ENCODE measurements at regions not wholly inside any gene's neighbourhood (a gene's known extent, or its start where the extent isn't known, plus 50 kb on each side); places are given as distances from the start of the nearest gene placed in this dataset.

DNA sequence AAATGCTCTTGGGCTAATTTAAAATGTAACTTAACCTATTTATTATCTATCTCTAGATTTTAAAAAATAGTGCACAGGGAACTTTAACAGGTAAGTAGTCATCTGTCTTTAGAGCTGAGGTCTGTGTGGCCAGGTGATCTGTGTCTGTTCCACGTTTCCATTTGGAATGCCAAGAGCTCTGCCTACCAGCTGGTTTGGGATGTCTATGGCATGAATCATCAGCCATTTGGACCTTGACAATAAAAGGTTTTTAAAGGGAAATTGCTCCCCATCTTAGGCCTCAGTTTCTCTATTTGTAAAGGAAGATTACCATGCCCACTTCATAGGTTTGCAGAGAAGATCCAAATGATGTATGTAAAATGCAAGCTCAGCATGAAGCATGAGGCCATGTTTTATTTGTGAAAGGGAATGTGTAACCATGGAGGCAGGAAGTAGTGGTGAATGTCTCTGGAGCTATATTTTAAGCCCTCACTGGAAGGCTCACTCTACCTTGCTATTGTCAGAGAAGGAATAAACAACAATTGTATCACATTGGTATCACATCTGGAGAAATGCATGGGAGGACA is 548.1 kb upstream of the LMCD1 start:
- TF ChIP-seq CTCF (conservative IDR thresholded peaks at IDR 0.05; ENCODE audit: low read depth, low read length), result no peak
- no peak for DNase-seq (ENCODE audit: low read depth)
- H3K4me3 ChIP-seq (ENCODE audit: low read depth, low read length), result no peak overlapping the region

GRCh38 chr3:7957024-7957423 is 544.6 kb upstream of the LMCD1 start:
- DNase-seq (ENCODE audit: low read depth), result no peak
- no peak overlapping the region for H3K4me3 ChIP-seq (ENCODE audit: low read depth, low read length)
- no peak for TF ChIP-seq CTCF (conservative IDR thresholded peaks at IDR 0.05; ENCODE audit: low read depth, low read length)

- DNase-seq (ENCODE audit: low read depth), result no peak
- no peak for TF ChIP-seq CTCF (conservative IDR thresholded peaks at IDR 0.05; ENCODE audit: low read depth, low read length)
- H3K4me3 ChIP-seq (ENCODE audit: low read depth, low read length), result no peak overlapping the region
Observed at GRCh38 chr3:7959094-7959493, 542.5 kb upstream of the LMCD1 start.

- TF ChIP-seq CTCF (conservative IDR thresholded peaks at IDR 0.05; ENCODE audit: low read depth, low read length), result no peak
- DNase-seq (ENCODE audit: low read depth), result no peak
- H3K4me3 ChIP-seq (ENCODE audit: low read depth, low read length), result no peak overlapping the region
Observed at GRCh38 chr3:7960601-7961000, 541.0 kb upstream of the LMCD1 start.

GRCh38 chr3:7962301-7962700 is 539.3 kb upstream of the LMCD1 start:
- TF ChIP-seq CTCF (conservative IDR thresholded peaks at IDR 0.05; ENCODE audit: low read depth, low read length), result no peak
- DNase-seq (ENCODE audit: low read depth), result no peak
- no peak overlapping the region for H3K4me3 ChIP-seq (ENCODE audit: low read depth, low read length)

DNA sequence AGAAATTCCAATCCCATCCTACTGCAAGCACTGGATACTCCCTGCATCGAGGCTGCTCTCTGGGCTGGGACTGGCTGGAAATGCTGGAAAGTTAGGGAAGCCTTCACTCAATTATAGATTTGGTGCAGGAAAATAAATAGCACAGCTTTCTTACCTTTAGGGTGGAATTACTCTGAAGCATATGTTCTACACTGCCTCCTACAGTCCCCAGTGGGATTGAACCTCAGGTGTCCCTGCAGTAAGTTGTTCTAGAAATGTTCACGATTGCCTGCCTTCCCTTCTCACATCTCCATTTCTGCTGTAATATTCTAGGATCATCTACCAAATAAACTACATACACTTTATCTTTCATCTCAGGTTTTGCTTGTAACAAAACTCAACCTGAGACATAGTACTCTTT is 536.7 kb upstream of the LMCD1 start:
- DNase-seq (ENCODE audit: low read depth), result no peak
- no peak overlapping the region for H3K4me3 ChIP-seq (ENCODE audit: low read depth, low read length)
- peak; percentile 29 for TF ChIP-seq CTCF (conservative IDR thresholded peaks at IDR 0.05; ENCODE audit: low read depth, low read length)

DNA sequence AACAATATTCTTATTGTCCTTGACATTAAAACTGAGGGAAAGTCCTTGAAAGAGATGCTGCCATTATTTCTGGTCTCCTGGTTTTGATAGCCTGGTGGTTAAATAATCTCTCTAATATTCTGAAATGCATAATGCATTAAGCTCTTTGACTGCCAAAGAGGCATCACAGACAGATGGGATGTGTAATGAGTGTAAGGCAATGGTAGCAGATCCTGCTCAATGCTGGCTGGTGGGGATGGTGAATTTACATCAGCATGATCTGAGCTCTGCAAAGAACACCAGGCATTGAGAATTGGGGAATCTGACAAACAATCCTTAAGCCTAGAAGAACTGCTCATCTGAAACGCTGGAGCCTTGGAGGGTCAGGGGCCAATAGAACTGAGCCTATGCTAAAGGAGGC is 528.6 kb upstream of the LMCD1 start:
- TF ChIP-seq CTCF (conservative IDR thresholded peaks at IDR 0.05; ENCODE audit: low read depth, low read length), result no peak
- no peak for DNase-seq (ENCODE audit: low read depth)
- no peak overlapping the region for H3K4me3 ChIP-seq (ENCODE audit: low read depth, low read length)

Data from epithelial cell of proximal tubule (primary cell).